Activated CD8-positive, alpha-beta T cell treated with anti-CD3 and anti-CD28 coated beads, Interleukin-2, amount 10 ng/mL, durations not matched to agents 7 days and 5 days (primary cell): ENCODE measurements at regions not wholly inside any gene's neighbourhood (a gene's known extent, or its start where the extent isn't known, plus 50 kb on each side); places are given as distances from the start of the nearest gene placed in this dataset.

Source experiments
- ATAC-seq: fragments of 150-1000 bp; cut with Tn5 transposase; one replicate; pipeline ENCODE4 v1.10.0; 2021; ENCODE audit warnings: moderate library complexity
- CTCF ChIA-PET: fragments of 350-600 bp; sonication (Branson Sonifier 250); formaldehyde crosslinking; loops from one replicate; lab custom pipeline; 2021; ENCODE audit warnings: antibody characterized with exemption; lab: Charles Lee
- POLR2A ChIA-PET: fragments of 350-600 bp; sonication (Branson Sonifier 250); formaldehyde crosslinking; loops from one replicate; lab custom pipeline; 2021; ENCODE audit warnings: antibody characterized with exemption; lab: Charles Lee
- DNase-seq: peaks from one replicate; pipeline ENCODE4 v3.0.0-alpha.2; 2020
- H3K27ac Mint-ChIP-seq: one replicate; pipeline ENCODE4 v1.8.0; 2021; ENCODE audit warnings: mild to moderate bottlenecking, mixed read lengths
- H3K27me3 Mint-ChIP-seq: one replicate; pipeline ENCODE4 v1.8.0; 2021; ENCODE audit warnings: low read depth, mixed read lengths
- H3K36me3 Mint-ChIP-seq: one replicate; pipeline ENCODE4 v1.8.0; 2021; ENCODE audit warnings: low read depth, mixed read lengths
- H3K4me1 Mint-ChIP-seq: one replicate; pipeline ENCODE4 v1.8.0; 2021; ENCODE audit warnings: low read depth, mixed read lengths
- H3K4me3 Mint-ChIP-seq: one replicate; pipeline ENCODE4 v1.8.0; 2021; ENCODE audit warnings: mild to moderate bottlenecking, mixed read lengths
- H3K9me3 Mint-ChIP-seq: one replicate; pipeline ENCODE4 v1.8.0; 2022; ENCODE audit warnings: mixed read lengths; ENCODE audit not compliant: insufficient read depth

GRCh38 chr5:52520171-52520570, 267.5 kb upstream of the ITGA1 start:
- no peak overlapping the region for H3K4me3 Mint-ChIP-seq
- DNase-seq (no peak), ATAC-seq (no peak)
- ChIA-PET CTCF (no interaction called here), POLR2A (no interaction called here)
- peaks cover 6% of the 10 kb centered on the region for H3K27me3 Mint-ChIP-seq
- H3K27ac Mint-ChIP-seq = no peak overlapping the region
- no peaks in the 10 kb centered on the region for H3K9me3 Mint-ChIP-seq
- no peaks in the 10 kb centered on the region for H3K4me1 Mint-ChIP-seq
- H3K36me3 Mint-ChIP-seq = no peaks in the 10 kb centered on the region

GRCh38 chr5:52521236-52521635, 266.5 kb upstream of the ITGA1 start:
- CTCF ChIA-PET = no interaction called here
- Mint-ChIP-seq H3K4me1 (no peaks in the 10 kb centered on the region), H3K4me3 (no peak overlapping the region), H3K9me3 (no peaks in the 10 kb centered on the region), H3K27ac (no peak overlapping the region), H3K36me3 (no peaks in the 10 kb centered on the region), H3K27me3 (no peaks in the 10 kb centered on the region)
- POLR2A ChIA-PET = no interaction called here
- no peak for ATAC-seq
- DNase-seq = no peak

- H3K4me3 Mint-ChIP-seq = no peak overlapping the region
- H3K9me3 Mint-ChIP-seq = no peaks in the 10 kb centered on the region
- no peak for DNase-seq
- ChIA-PET CTCF (no interaction called here), POLR2A (no interaction called here)
- H3K27ac Mint-ChIP-seq = no peak overlapping the region
- no peaks in the 10 kb centered on the region for H3K36me3 Mint-ChIP-seq
- H3K27me3 Mint-ChIP-seq = no peaks in the 10 kb centered on the region
- no peaks in the 10 kb centered on the region for H3K4me1 Mint-ChIP-seq
- no peak for ATAC-seq
Measured at GRCh38 chr5:52523701-52524100, 264.0 kb upstream of the ITGA1 start.

GRCh38 chr5:52531105-52531504, 256.6 kb upstream of the ITGA1 start:
- ATAC-seq = no peak
- POLR2A ChIA-PET = no interaction called here
- DNase-seq = no peak
- H3K9me3 Mint-ChIP-seq = peaks cover 15% of the 10 kb centered on the region
- H3K27ac Mint-ChIP-seq = no peak overlapping the region
- no peaks in the 10 kb centered on the region for H3K27me3 Mint-ChIP-seq
- H3K4me1 Mint-ChIP-seq = no peaks in the 10 kb centered on the region
- H3K4me3 Mint-ChIP-seq = no peak overlapping the region
- no peaks in the 10 kb centered on the region for H3K36me3 Mint-ChIP-seq
- CTCF ChIA-PET = no interaction called here

GRCh38 chr5:52543594-52543993, 244.1 kb upstream of the ITGA1 start:
- ChIA-PET CTCF (no interaction called here), POLR2A (no interaction called here)
- ATAC-seq (no peak), DNase-seq (no peak)
- Mint-ChIP-seq H3K27me3 (no peaks in the 10 kb centered on the region), H3K27ac (no peak overlapping the region), H3K36me3 (no peaks in the 10 kb centered on the region), H3K4me1 (no peaks in the 10 kb centered on the region), H3K4me3 (no peak overlapping the region), H3K9me3 (no peaks in the 10 kb centered on the region)

- H3K36me3 Mint-ChIP-seq = no peaks in the 10 kb centered on the region
- no peak for DNase-seq
- peaks cover 3% of the 10 kb centered on the region for H3K27me3 Mint-ChIP-seq
- no peak overlapping the region for H3K27ac Mint-ChIP-seq
- H3K4me1 Mint-ChIP-seq = no peaks in the 10 kb centered on the region
- no peak for ATAC-seq
- H3K9me3 Mint-ChIP-seq = no peaks in the 10 kb centered on the region
- ChIA-PET CTCF (no interaction called here), POLR2A (no interaction called here)
- no peak overlapping the region for H3K4me3 Mint-ChIP-seq
Measured at GRCh38 chr5:52544738-52545137, 243.0 kb upstream of the ITGA1 start.

GRCh38 chr5:52554293-52554692, 233.4 kb upstream of the ITGA1 start:
- POLR2A ChIA-PET = no interaction called here
- Mint-ChIP-seq H3K27ac (no peak overlapping the region), H3K4me1 (no peaks in the 10 kb centered on the region), H3K27me3 (peaks cover 12% of the 10 kb centered on the region), H3K4me3 (no peak overlapping the region), H3K9me3 (no peaks in the 10 kb centered on the region), H3K36me3 (no peaks in the 10 kb centered on the region)
- ATAC-seq = no peak
- DNase-seq = no peak
- CTCF ChIA-PET = no interaction called here

GRCh38 chr5:52560366-52560765, 227.3 kb upstream of the ITGA1 start:
- Mint-ChIP-seq H3K4me3 (no peak overlapping the region), H3K27ac (no peak overlapping the region), H3K36me3 (no peaks in the 10 kb centered on the region), H3K9me3 (no peaks in the 10 kb centered on the region), H3K4me1 (no peaks in the 10 kb centered on the region), H3K27me3 (peaks cover 9% of the 10 kb centered on the region)
- ChIA-PET CTCF (no interaction called here), POLR2A (no interaction called here)
- ATAC-seq = no peak
- DNase-seq = no peak

- Mint-ChIP-seq H3K27ac (no peak overlapping the region), H3K4me3 (no peak overlapping the region), H3K4me1 (no peaks in the 10 kb centered on the region), H3K27me3 (peaks cover 5% of the 10 kb centered on the region), H3K36me3 (no peaks in the 10 kb centered on the region), H3K9me3 (no peaks in the 10 kb centered on the region)
- DNase-seq = no peak
- CTCF ChIA-PET = no interaction called here
- ATAC-seq = no peak
- POLR2A ChIA-PET = no interaction called here
Measured at GRCh38 chr5:52562473-52562872, 225.2 kb upstream of the ITGA1 start.

- H3K4me3 Mint-ChIP-seq = no peak overlapping the region
- H3K4me1 Mint-ChIP-seq = no peaks in the 10 kb centered on the region
- ATAC-seq (no peak), DNase-seq (no peak)
- no peaks in the 10 kb centered on the region for H3K9me3 Mint-ChIP-seq
- H3K36me3 Mint-ChIP-seq = no peaks in the 10 kb centered on the region
- H3K27me3 Mint-ChIP-seq = peaks cover 5% of the 10 kb centered on the region
- ChIA-PET CTCF (no interaction called here), POLR2A (interaction anchor here (1.0 kb wide), 1 partner anchor 13 kb away, joined by 3 read pairs; no protein-coding TSS in a partner anchor)
- H3K27ac Mint-ChIP-seq = no peak overlapping the region
Measured at GRCh38 chr5:52564587-52564986, 223.1 kb upstream of the ITGA1 start.

- Mint-ChIP-seq H3K9me3 (no peaks in the 10 kb centered on the region), H3K4me1 (no peaks in the 10 kb centered on the region), H3K27ac (no peak overlapping the region), H3K36me3 (no peaks in the 10 kb centered on the region), H3K27me3 (peaks cover 4% of the 10 kb centered on the region), H3K4me3 (no peak overlapping the region)
- ATAC-seq = no peak
- DNase-seq = no peak
- ChIA-PET POLR2A (interaction anchor here (0.8 kb wide), 1 partner anchor 12 kb away, joined by 3 read pairs; no protein-coding TSS in a partner anchor), CTCF (no interaction called here)
Measured at GRCh38 chr5:52577546-52577945, 210.2 kb upstream of the ITGA1 start.

- DNase-seq (no peak), ATAC-seq (no peak)
- POLR2A ChIA-PET = no interaction called here
- Mint-ChIP-seq H3K36me3 (no peaks in the 10 kb centered on the region), H3K27ac (no peak overlapping the region), H3K27me3 (peaks cover 4% of the 10 kb centered on the region), H3K9me3 (no peaks in the 10 kb centered on the region), H3K4me1 (no peaks in the 10 kb centered on the region), H3K4me3 (no peak overlapping the region)
- CTCF ChIA-PET = no interaction called here
Measured at GRCh38 chr5:52579391-52579790, 208.3 kb upstream of the ITGA1 start.

- ATAC-seq (no peak), DNase-seq (no peak)
- no peaks in the 10 kb centered on the region for H3K36me3 Mint-ChIP-seq
- ChIA-PET CTCF (interaction anchor here (1.0 kb wide), 1 partner anchor 77 kb away, joined by 4 read pairs; no protein-coding TSS in a partner anchor), POLR2A (no interaction called here)
- no peaks in the 10 kb centered on the region for H3K4me1 Mint-ChIP-seq
- no peak overlapping the region for H3K27ac Mint-ChIP-seq
- no peak overlapping the region for H3K4me3 Mint-ChIP-seq
- H3K9me3 Mint-ChIP-seq = no peaks in the 10 kb centered on the region
- peaks cover 4% of the 10 kb centered on the region for H3K27me3 Mint-ChIP-seq
Measured at GRCh38 chr5:52580921-52581320, 206.8 kb upstream of the ITGA1 start.
